CD14-positive monocyte (primary cell): ENCODE measurements at regions not wholly inside any gene's neighbourhood (a gene's known extent, or its start where the extent isn't known, plus 50 kb on each side); places are given as distances from the start of the nearest gene placed in this dataset.

ENCODE experiments used
- DNase-seq, 3 donors: peaks; one replicate each; pipeline ENCODE4 v3.0.0-alpha.2; 2011 to 2022
- H2AFZ ChIP-seq: 2 replicates; pipeline ENCODE4 v1.6.0; 2012; ENCODE audit warnings: mild to moderate bottlenecking, low read depth, low read length, inconsistent platforms; ENCODE audit not compliant: insufficient read depth, poor library complexity, severe bottlenecking
- H3K27ac ChIP-seq, 2 donors: 1 replicate in 1 of 2; 2 replicates in 1 of 2; pipeline ENCODE4 v1.5.1; 2012 to 2013; ENCODE audit warnings: low read length in 2 of 2, control low read depth in 1 of 2, inconsistent platforms in 1 of 2, low read depth in 1 of 2, mild to moderate bottlenecking in 1 of 2
- H3K27me3 ChIP-seq, 2 donors: one replicate each; pipeline versions ENCODE4 v1.6.0 to v1.6.1; 2011 to 2013; ENCODE audit warnings: low read length in 2 of 2; ENCODE audit not compliant: control insufficient read depth in 2 of 2, insufficient read depth in 2 of 2
- H3K36me3 ChIP-seq, 2 donors: replicated peaks in 1 of 2; 1 replicate in 1 of 2; 2 replicates in 1 of 2; pipeline versions ENCODE4 v1.5.1 to v1.6.1; 2012 to 2013; ENCODE audit warnings: low read length in 2 of 2, control low read depth in 1 of 2, inconsistent platforms in 1 of 2, mild to moderate bottlenecking in 1 of 2; ENCODE audit not compliant: insufficient read depth in 2 of 2, control insufficient read depth in 1 of 2
- H3K4me1 ChIP-seq, 2 donors: 1 replicate in 1 of 2; 2 replicates in 1 of 2; pipeline versions ENCODE4 v1.5.1 to v1.6.1; 2012 to 2013; ENCODE audit warnings: low read length in 2 of 2, control low read depth in 1 of 2, inconsistent platforms in 1 of 2, mild to moderate bottlenecking in 1 of 2, moderate library complexity in 1 of 2; ENCODE audit not compliant: insufficient read depth in 2 of 2, control insufficient read depth in 1 of 2
- H3K4me2 ChIP-seq: replicated peaks from 2 replicates; pipeline ENCODE3; 2012; ENCODE audit warnings: low read length, moderate library complexity, mild to moderate bottlenecking; ENCODE audit not compliant: poor library complexity, severe bottlenecking; ENCODE audit errors: extremely low read depth
- H3K4me3 ChIP-seq, 3 experiments: fragments of 200-600 bp in 1 of 3; sonication (generic) in 1 of 3; replicated peaks in 1 of 3; 1 replicate in 2 of 3; 2 replicates in 1 of 3; pipeline ENCODE4 v1.5.1; 2011 to 2013; ENCODE audit warnings: low read length in 3 of 3, mild to moderate bottlenecking in 3 of 3, control low read depth in 2 of 3, low read depth in 2 of 3, inconsistent platforms in 1 of 3, moderate library complexity in 1 of 3
- H3K79me2 ChIP-seq: 2 replicates; pipeline ENCODE4 v1.6.0; 2012; ENCODE audit warnings: mild to moderate bottlenecking, control low read depth, inconsistent platforms, low read length, moderate library complexity; ENCODE audit not compliant: insufficient read depth
- H3K9ac ChIP-seq: 2 replicates; pipeline ENCODE4 v1.6.0; 2017; ENCODE audit warnings: low read length, mild to moderate bottlenecking; ENCODE audit not compliant: insufficient read depth, poor library complexity, severe bottlenecking
- H3K9me3 ChIP-seq, 2 donors: replicated peaks in 1 of 2; 1 replicate in 1 of 2; 2 replicates in 1 of 2; pipeline versions ENCODE4 v1.5.1 to v1.6.1; 2012 to 2013; ENCODE audit warnings: low read length in 2 of 2, control low read depth in 1 of 2; ENCODE audit not compliant: control insufficient read depth in 1 of 2, insufficient read depth in 1 of 2
- H4K20me1 ChIP-seq: 2 replicates; pipeline ENCODE4 v1.6.0; 2012; ENCODE audit warnings: mild to moderate bottlenecking, low read length, control low read depth, moderate library complexity; ENCODE audit not compliant: insufficient read depth
- H3K27ac Mint-ChIP-seq, 7 donors: one replicate each; pipeline ENCODE4 v1.8.0; 2020; ENCODE audit warnings: mild to moderate bottlenecking in 7 of 7, mixed read lengths in 7 of 7, moderate library complexity in 6 of 7, inconsistent platforms in 2 of 7
- H3K27me3 Mint-ChIP-seq, 3 donors: one replicate each; pipeline ENCODE4 v1.8.0; 2021 to 2022; ENCODE audit warnings: low read depth in 3 of 3, mild to moderate bottlenecking in 3 of 3, mixed read lengths in 3 of 3, moderate library complexity in 3 of 3, inconsistent platforms in 1 of 3
- H3K36me3 Mint-ChIP-seq, 2 donors: one replicate each; pipeline ENCODE4 v1.8.0; 2020; ENCODE audit warnings: mixed read lengths in 2 of 2, inconsistent platforms in 1 of 2, mild to moderate bottlenecking in 1 of 2
- H3K4me1 Mint-ChIP-seq: one replicate; pipeline ENCODE4 v1.8.0; 2020; ENCODE audit warnings: mild to moderate bottlenecking, mixed read lengths
- H3K4me3 Mint-ChIP-seq, 2 donors: one replicate each; pipeline ENCODE4 v1.8.0; 2020; ENCODE audit warnings: mild to moderate bottlenecking in 2 of 2, mixed read lengths in 2 of 2, moderate library complexity in 1 of 2
- H3K9me3 Mint-ChIP-seq, 7 donors: one replicate each; pipeline ENCODE4 v1.8.0; 2020 to 2022; ENCODE audit warnings: mixed read lengths in 7 of 7, mild to moderate bottlenecking in 6 of 7, moderate library complexity in 6 of 7, inconsistent platforms in 2 of 7
- WGBS: methylation state at CpG from one replicate; pipeline ENCODE4 v1.1.5; 2013; ENCODE audit warnings: missing lambda C conversion rate; ENCODE audit not compliant: insufficient coverage; 5-methylcytosine and 5-hydroxymethylcytosine counted together
- intact Hi-C, 2 donors: fragments of 100-400 bp; cut with micrococcal nuclease; formaldehyde crosslinking; loops; one replicate each; pipeline versions ENCODE4 v1.15.0 to v1.15.1; 2023
- TF ChIP-seq, protein P1 (sequence below): fragments of 200-600 bp; IDR thresholded peaks from one replicate; pipeline ENCODE4 v1.8.0; 2022; ENCODE audit warnings: antibody characterized with exemption, mild to moderate bottlenecking

DNA sequence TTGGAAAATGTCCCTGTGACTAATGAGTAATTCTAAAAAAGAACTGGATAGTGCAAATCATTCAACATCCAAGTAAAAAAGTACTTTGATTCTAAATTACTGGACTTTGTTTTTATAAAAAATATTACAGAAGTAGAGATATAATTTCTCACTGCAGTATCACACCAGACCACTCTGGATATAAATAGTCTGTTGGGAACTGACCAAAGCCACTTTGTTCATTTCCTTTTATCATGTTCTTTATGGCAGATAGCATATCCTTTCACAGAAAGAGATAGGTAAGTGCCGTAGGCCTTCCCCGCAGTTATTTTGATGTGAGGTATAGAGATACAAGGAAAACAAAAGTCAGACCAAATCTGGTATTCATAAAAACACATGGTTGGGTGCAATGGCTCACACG, 827.4 kb upstream of the GRAMD2B start:
- Histone ChIP-seq H2AFZ (no peak overlapping the region), H3K27me3 (no peaks in the 10 kb centered on the region), H3K27ac (no peak overlapping the region), H4K20me1 (no peaks in the 10 kb centered on the region), H3K9ac (no peak overlapping the region), H3K4me1 (no peaks in the 10 kb centered on the region), H3K9me3 (no peaks in the 10 kb centered on the region), H3K79me2 (no peaks in the 10 kb centered on the region), H3K4me2 (no peak overlapping the region), H3K4me3 (no peak overlapping the region), H3K36me3 (no peaks in the 10 kb centered on the region)
- peaks cover 0 to 1% (median 0%) of the 10 kb centered on the region in 3 donors for H3K27me3 Mint-ChIP-seq
- DNase-seq: no peak
- H3K36me3 Mint-ChIP-seq: no peaks in the 10 kb centered on the region
- TF ChIP-seq, protein P1, sequence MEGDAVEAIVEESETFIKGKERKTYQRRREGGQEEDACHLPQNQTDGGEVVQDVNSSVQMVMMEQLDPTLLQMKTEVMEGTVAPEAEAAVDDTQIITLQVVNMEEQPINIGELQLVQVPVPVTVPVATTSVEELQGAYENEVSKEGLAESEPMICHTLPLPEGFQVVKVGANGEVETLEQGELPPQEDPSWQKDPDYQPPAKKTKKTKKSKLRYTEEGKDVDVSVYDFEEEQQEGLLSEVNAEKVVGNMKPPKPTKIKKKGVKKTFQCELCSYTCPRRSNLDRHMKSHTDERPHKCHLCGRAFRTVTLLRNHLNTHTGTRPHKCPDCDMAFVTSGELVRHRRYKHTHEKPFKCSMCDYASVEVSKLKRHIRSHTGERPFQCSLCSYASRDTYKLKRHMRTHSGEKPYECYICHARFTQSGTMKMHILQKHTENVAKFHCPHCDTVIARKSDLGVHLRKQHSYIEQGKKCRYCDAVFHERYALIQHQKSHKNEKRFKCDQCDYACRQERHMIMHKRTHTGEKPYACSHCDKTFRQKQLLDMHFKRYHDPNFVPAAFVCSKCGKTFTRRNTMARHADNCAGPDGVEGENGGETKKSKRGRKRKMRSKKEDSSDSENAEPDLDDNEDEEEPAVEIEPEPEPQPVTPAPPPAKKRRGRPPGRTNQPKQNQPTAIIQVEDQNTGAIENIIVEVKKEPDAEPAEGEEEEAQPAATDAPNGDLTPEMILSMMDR: no peak
- no peak overlapping the region for H3K27ac Mint-ChIP-seq
- intact Hi-C loops: no loop called here
- WGBS: 100% methylated on average over 1 of the region's 3 CpGs
- H3K4me3 Mint-ChIP-seq: no peak overlapping the region
- peaks cover 0 to 5% (median 2%) of the 10 kb centered on the region in 7 donors for H3K9me3 Mint-ChIP-seq
- no peaks in the 10 kb centered on the region for H3K4me1 Mint-ChIP-seq

DNA sequence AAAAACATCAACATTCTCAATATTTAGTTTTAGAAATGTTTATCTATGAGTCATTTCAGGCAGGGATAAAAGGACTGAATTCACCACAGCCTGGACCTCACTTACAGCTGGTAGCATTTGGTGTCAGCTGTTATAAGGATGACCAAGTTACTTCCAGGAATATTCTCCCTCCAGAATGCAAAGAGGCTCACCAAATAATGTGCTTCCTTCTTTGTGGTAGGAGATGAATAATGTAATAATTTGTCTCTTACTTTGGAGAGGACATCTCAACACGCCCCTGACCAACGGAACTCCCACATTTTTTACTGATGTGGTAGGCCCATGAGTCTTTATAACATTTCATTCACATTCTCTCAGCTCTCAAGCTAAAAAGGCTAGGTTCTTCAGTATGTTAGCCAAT, 825.9 kb upstream of the GRAMD2B start:
- Histone ChIP-seq H3K4me1 (no peaks in the 10 kb centered on the region), H3K9ac (no peak overlapping the region), H4K20me1 (no peaks in the 10 kb centered on the region), H3K4me2 (no peak overlapping the region), H3K4me3 (no peak overlapping the region), H3K27ac (no peak overlapping the region), H3K79me2 (no peaks in the 10 kb centered on the region), H3K9me3 (no peaks in the 10 kb centered on the region), H3K27me3 (no peaks in the 10 kb centered on the region), H3K36me3 (no peaks in the 10 kb centered on the region), H2AFZ (no peak overlapping the region)
- no peaks in the 10 kb centered on the region for H3K4me1 Mint-ChIP-seq
- H3K4me3 Mint-ChIP-seq: no peak overlapping the region
- intact Hi-C loops: no loop called here
- H3K27ac Mint-ChIP-seq: no peak overlapping the region
- TF ChIP-seq, protein P1: no peak
- no peak for DNase-seq
- no CpG with 5 or more reads among the region's 2 CpGs for WGBS
- peaks cover 0 to 1% (median 0%) of the 10 kb centered on the region in 3 donors for H3K27me3 Mint-ChIP-seq
- peaks cover 0 to 5% (median 2%) of the 10 kb centered on the region in 7 donors for H3K9me3 Mint-ChIP-seq
- H3K36me3 Mint-ChIP-seq: no peaks in the 10 kb centered on the region
